Nephron progenitor cell (in vitro differentiated cells): ENCODE measurements at regions not wholly inside any gene's neighbourhood (a gene's known extent, or its start where the extent isn't known, plus 50 kb on each side); places are given as distances from the start of the nearest gene placed in this dataset.
"Not testable (repeated sequence)": the region's sequence is repeated elsewhere in the genome, so short reads cannot be mapped to it uniquely, and the experiment has no call there.

Experiments
- DNase-seq: peaks from one replicate; pipeline ENCODE4 v3.0.0; 2021
- H3K27ac Mint-ChIP-seq: 2 replicates; pipeline ENCODE4 v1.8.0; 2021; ENCODE audit warnings: mild to moderate bottlenecking, moderate library complexity, mixed read lengths
- H3K27me3 Mint-ChIP-seq: 2 replicates; pipeline ENCODE4 v1.8.0; 2021; ENCODE audit warnings: mild to moderate bottlenecking, low read depth, mixed read lengths; ENCODE audit not compliant: poor library complexity
- H3K36me3 Mint-ChIP-seq: 2 replicates; pipeline ENCODE4 v1.8.0; 2021; ENCODE audit warnings: low read depth, mixed read lengths
- H3K4me1 Mint-ChIP-seq: 2 replicates; pipeline ENCODE4 v1.8.0; 2021; ENCODE audit warnings: mixed read lengths
- H3K4me3 Mint-ChIP-seq: 2 replicates; pipeline ENCODE4 v1.8.0; 2021; ENCODE audit warnings: mild to moderate bottlenecking, moderate library complexity, mixed read lengths
- H3K9me3 Mint-ChIP-seq: 2 replicates; pipeline ENCODE4 v1.8.0; 2021; ENCODE audit warnings: mild to moderate bottlenecking, moderate library complexity, mixed read lengths
- TF ChIP-seq, protein P1 (sequence below): fragments of 200-600 bp; sonication (generic); IDR thresholded peaks from 2 replicates; pipeline ENCODE4 v1.5.0; 2021; ENCODE audit warnings: antibody characterized with exemption

DNA sequence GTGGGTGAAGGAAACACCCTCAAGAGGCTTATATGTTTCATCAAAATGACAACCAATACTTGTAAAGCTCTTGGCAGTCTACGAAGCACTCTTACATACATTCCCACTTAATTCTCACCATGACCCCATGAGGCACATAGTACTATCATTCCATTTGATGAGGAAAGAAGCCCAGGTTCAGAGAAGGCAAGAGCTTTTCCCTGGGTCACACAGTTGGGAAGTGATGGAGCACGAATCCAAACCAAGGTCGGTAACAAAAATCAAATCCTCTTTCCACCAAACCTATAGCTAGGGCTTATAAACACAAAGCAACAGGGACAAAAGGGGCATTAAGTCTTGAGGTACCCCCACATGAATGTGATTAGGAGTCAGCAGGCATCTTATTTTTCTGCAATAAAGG lies 187.1 kb downstream of the UACA start:
- Mint-ChIP-seq H3K4me1 (peaks cover 44% of the 10 kb centered on the region), H3K4me3 (no peak overlapping the region), H3K36me3 (peaks cover 25% of the 10 kb centered on the region), H3K9me3 (peaks cover 37% of the 10 kb centered on the region), H3K27me3 (peaks cover 17% of the 10 kb centered on the region), H3K27ac (no peak overlapping the region)
- TF ChIP-seq, protein P1, sequence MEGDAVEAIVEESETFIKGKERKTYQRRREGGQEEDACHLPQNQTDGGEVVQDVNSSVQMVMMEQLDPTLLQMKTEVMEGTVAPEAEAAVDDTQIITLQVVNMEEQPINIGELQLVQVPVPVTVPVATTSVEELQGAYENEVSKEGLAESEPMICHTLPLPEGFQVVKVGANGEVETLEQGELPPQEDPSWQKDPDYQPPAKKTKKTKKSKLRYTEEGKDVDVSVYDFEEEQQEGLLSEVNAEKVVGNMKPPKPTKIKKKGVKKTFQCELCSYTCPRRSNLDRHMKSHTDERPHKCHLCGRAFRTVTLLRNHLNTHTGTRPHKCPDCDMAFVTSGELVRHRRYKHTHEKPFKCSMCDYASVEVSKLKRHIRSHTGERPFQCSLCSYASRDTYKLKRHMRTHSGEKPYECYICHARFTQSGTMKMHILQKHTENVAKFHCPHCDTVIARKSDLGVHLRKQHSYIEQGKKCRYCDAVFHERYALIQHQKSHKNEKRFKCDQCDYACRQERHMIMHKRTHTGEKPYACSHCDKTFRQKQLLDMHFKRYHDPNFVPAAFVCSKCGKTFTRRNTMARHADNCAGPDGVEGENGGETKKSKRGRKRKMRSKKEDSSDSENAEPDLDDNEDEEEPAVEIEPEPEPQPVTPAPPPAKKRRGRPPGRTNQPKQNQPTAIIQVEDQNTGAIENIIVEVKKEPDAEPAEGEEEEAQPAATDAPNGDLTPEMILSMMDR = no peak
- DNase-seq = no peak

DNA sequence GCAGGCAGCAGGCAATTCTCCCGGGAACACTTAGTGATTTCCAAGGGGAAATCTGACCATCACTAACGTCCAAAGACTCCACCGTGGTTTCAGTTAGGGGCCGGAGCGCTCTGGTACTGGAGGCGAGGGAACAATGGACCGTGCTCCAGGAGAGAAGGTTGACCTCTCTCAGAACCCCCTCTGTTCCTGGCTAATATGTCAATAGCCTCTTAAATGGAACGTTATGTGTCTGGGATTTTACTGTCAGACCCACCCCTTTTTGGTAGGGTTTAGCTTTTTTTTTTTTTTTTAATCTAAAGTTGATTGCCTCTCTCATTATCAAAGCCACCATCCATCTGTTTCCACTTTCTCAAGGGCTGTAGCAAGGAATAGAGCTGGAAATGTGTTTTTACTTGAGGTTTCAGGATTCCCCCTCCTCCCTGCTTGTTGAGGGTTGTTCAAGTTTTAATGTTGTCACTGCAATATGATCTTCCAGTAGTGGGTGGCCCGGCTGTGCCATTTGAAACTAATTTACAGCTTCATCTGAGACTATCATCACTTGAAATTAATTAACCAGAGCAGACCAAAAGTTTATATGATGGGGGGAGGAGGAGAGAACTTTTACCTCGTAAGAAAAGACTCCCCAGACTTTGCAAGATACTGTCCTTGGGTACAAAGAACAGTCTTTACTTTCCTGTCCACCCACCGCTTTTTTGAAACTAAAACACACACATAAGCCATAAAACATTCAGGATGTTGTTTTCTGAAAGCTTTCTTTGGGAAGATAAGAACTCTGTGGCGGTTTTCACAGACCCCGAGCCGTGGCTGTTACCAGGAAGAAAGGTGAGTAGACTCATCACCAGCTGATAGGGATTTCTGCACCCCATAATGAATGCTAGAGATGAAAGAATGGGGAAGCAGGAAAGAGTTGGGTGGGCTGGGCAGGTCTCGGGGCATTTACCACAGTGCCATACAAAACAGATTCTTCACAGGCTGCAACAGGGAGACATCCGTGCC lies 187.8 kb downstream of the UACA start:
- H3K36me3 Mint-ChIP-seq = peaks cover 25% of the 10 kb centered on the region
- TF ChIP-seq, protein P1 = no peak
- no peak for DNase-seq
- H3K27me3 Mint-ChIP-seq = peaks cover 17% of the 10 kb centered on the region
- H3K9me3 Mint-ChIP-seq = peaks cover 37% of the 10 kb centered on the region
- peaks cover 42% of the 10 kb centered on the region for H3K4me1 Mint-ChIP-seq
- H3K4me3 Mint-ChIP-seq = peak overlapping the region; percentile 4
- peak overlapping the region; percentile 49 for H3K27ac Mint-ChIP-seq

DNA sequence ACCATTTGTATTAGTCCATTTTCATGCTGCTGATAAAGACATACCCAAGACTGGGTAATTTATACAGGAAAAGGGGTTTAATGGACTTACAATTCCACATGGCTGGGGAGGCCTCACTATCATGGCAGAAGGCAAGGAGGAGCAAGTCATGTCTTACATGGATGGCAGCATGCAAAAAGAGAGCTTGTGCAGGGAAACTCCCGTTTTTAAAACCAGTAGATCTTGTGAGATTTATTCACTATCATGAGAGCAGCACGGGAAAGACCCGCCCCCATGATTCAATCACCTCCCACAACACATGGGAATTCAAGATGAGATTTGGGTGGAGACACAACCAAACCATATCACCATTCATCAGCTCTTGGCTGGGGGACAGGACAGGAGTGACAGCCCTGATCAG lies 189.0 kb downstream of the UACA start:
- Mint-ChIP-seq H3K4me3 (peak overlapping the region; percentile 28), H3K4me1 (peaks cover 37% of the 10 kb centered on the region), H3K27me3 (peaks cover 13% of the 10 kb centered on the region), H3K36me3 (peaks cover 25% of the 10 kb centered on the region), H3K9me3 (peaks cover 37% of the 10 kb centered on the region)
- not testable (repeated sequence) for DNase-seq, H3K27ac Mint-ChIP-seq

DNA sequence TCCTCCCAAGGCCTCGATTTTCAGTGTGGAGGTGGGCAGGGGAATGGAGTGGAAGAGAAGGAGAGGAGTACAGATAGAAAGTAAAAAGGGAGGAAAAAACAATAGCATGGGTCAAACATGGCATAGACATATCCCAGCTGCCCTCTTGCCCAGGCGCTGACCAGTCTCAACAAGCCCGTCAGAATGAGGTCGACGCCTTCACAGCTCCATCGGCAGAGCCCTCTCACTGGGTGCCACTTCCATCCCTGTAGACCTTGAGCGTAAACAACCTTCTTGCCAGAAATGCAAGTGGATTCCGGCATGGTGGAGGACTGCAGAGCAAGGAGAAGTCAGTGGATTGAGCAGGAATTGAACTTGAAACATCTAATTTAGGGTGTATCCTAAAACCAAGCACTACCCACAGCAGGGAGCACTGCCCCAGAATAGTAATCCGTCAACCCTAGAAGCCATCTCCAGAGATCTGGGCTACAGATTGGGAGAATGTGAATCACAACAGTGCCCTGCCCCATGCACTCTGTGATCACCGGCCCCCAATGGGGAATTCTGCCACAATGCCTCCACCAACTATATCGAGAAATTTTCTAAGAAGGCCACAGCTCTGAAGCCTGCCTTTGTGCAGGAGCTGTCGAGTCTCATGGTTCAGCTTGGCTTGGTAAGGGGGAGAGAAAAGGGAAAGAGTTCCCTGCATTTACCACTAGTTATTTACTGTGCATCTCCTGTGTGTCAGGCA lies 190.1 kb downstream of the UACA start:
- Mint-ChIP-seq H3K27me3 (peaks cover 10% of the 10 kb centered on the region), H3K36me3 (peaks cover 25% of the 10 kb centered on the region), H3K9me3 (peaks cover 37% of the 10 kb centered on the region), H3K4me1 (peaks cover 39% of the 10 kb centered on the region), H3K27ac (peak overlapping the region; percentile 13), H3K4me3 (no peak overlapping the region)
- no peak for DNase-seq
- TF ChIP-seq, protein P1 = no peak

DNA sequence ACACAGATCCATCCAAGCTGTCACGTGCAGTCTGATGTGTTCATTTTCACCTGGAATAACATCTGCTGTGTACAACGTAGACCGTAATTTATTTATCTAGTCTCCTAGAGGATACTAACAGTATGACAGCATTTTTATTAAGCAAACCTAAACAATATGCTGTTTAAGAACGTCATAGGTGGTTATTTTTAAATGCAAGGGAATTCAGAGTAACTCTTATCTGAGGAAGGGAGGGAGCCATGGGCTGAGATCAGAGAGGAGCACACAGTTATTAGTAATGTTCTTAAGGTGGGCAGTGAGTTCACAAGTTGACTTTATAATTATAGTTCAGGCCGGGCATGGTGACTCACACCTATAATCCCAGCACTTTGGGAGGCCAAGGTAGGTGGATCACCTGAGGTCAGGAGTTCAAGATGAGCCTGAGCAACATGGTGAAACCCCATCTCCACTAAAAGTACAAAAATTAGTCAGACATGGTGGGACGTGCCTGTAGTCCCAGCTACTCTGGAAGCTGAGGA lies 193.6 kb downstream of the UACA start:
- peaks cover 27% of the 10 kb centered on the region for H3K4me1 Mint-ChIP-seq
- TF ChIP-seq, protein P1 = no peak
- no peak overlapping the region for H3K4me3 Mint-ChIP-seq
- no peak for DNase-seq
- H3K9me3 Mint-ChIP-seq = peaks cover 30% of the 10 kb centered on the region
- H3K27me3 Mint-ChIP-seq = peaks cover 5% of the 10 kb centered on the region
- H3K27ac Mint-ChIP-seq = peak overlapping the region; percentile 70
- H3K36me3 Mint-ChIP-seq = peaks cover 20% of the 10 kb centered on the region

DNA sequence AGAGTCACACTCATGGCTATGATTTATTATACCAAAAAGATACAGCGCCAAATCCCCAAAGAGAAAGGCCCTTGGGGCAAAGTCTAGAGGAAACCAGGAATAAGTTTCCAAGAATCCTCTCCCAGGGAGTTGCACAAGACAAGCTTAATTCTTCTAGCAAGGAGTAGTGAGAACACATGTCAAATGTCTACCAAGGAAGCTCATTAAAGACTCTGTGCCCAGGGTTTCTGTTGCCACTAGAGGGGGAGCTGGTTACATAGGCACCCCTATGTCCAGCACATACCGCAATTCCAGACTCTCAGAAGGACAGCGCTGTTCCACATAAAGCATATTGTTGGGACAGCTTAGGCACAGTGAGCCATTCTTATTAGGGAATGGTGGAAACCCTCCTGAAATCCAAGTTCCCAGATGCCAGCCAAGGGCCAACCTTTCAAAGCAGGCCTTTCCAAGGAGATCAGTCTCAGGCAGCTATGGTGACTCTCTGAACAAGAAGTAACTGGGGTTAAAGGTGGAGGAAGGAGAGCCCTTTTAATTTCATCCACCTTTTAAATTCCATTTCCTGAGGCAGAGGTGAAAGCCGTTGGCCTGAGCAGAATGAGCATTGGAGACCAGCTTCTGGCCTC lies 194.2 kb downstream of the UACA start:
- Mint-ChIP-seq H3K9me3 (peaks cover 24% of the 10 kb centered on the region), H3K27ac (peak overlapping the region; percentile 70), H3K27me3 (peaks cover 5% of the 10 kb centered on the region), H3K4me3 (no peak overlapping the region), H3K36me3 (peaks cover 17% of the 10 kb centered on the region), H3K4me1 (peaks cover 23% of the 10 kb centered on the region)
- DNase-seq = no peak
- TF ChIP-seq, protein P1 = peak; percentile 18
